ENCODE measurements at regions not wholly inside any gene's neighbourhood (a gene's known extent, or its start where the extent isn't known, plus 50 kb on each side); places are given as distances from the start of the nearest gene placed in this dataset.

DNA sequence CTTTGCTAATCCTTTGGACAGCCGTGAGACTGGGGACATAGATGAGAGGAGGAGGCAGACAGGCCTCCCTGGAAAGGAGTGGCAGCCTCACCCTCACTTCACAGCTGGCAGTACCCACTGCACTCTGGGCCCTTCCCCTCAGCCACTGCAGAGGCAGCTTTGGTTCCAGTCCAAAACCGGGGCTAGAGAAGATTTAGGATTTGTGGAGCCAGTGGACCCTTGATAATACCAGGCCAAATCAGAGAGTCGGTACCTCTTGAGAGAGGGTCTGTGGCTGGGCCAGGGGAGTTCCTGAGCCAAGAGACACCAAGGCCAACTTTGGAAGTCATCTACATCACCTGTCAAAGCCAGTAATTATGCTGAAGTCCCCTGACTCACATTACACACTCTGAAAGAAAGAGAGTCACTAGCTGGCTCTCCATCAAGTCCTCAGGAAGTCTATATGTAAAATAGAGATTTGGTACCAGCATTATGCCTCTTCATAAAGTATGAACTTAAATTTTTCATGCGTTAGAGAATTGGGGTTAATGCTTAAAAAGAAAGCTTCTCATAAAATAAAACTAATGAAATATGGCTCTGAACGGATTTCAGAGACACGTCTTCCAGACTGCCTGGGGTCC, 244.1 kb upstream of the SEMA6D start:
- Histone ChIP-seq H2BK15ac (ENCODE audit: low read depth, low read length) (peak overlapping the region; percentile 26; the same call in 1 of the 3 replicates), H4K20me1 (ENCODE audit: insufficient read depth, low read length) (no peaks in the 10 kb centered on the region), H3K9me1 (ENCODE audit: insufficient read depth, low read length) (peaks cover 10% of the 10 kb centered on the region), H3K4me1 (ENCODE audit: control insufficient read depth, insufficient read depth, low read length) (peaks cover 3% of the 10 kb centered on the region), H4K8ac (ENCODE audit: low read depth in 2 of 2, low read length in 2 of 2) (peak overlapping the region in 1 of 2 experiments; percentile 47; a peak in 1 of 4 replicates), H3K14ac (replicated peaks; ENCODE audit: low read depth, low read length) (no peak overlapping the region), H3K27me3 (ENCODE audit: control insufficient read depth, insufficient read depth, low read length) (no peaks in the 10 kb centered on the region), H2BK20ac (ENCODE audit: low read depth, low read length) (no peak overlapping the region), H2BK5ac (ENCODE audit: low read depth, low read length, poor library complexity, severe bottlenecking) (no peak overlapping the region), H3K79me1 (ENCODE audit: low read depth in 1 of 2, low read length in 2 of 2) (no peaks in the 10 kb centered on the region), H3K56ac (ENCODE audit: extremely low read depth, insufficient read depth, low read length) (no peak overlapping the region), H2AFZ (replicated peaks; ENCODE audit: low read length, poor library complexity) (peak overlapping the region; percentile 4), H4K91ac (ENCODE audit: insufficient read depth, low read depth, low read length) (no peak overlapping the region), H3K9me3 (ENCODE audit: control insufficient read depth, insufficient read depth, low read length) (no peaks in the 10 kb centered on the region), H3K4me2 (ENCODE audit: low read depth, low read length) (no peak overlapping the region), H3K23ac (ENCODE audit: low read depth, low read length) (no peak overlapping the region), H3K27ac (ENCODE audit: insufficient read depth, low read length) (no peak overlapping the region), H3K4me3 (ENCODE audit: insufficient read depth, low read depth, low read length) (no peak overlapping the region), H3K36me3 (ENCODE audit: control insufficient read depth, insufficient read depth, low read length) (no peaks in the 10 kb centered on the region), H2BK120ac (ENCODE audit: low read depth, low read length) (no peak overlapping the region), H3K18ac (ENCODE audit: low read depth, low read length) (no peak overlapping the region; the same call in 1 of the 2 replicates), H4K5ac (ENCODE audit: low read depth, low read length) (no peak overlapping the region), H3K9ac (ENCODE audit: low read depth, low read length) (no peak overlapping the region), H2AK9ac (replicated peaks; ENCODE audit: low read depth, low read length, poor library complexity) (no peak overlapping the region), H2AK5ac (ENCODE audit: low read depth, low read length) (no peak overlapping the region), H3K4ac (ENCODE audit: low read depth, low read length) (no peak overlapping the region)
- WGBS, 2 experiments (ENCODE audit: extremely low coverage in 2 of 2, insufficient read length in 1 of 2): no CpG with 5 or more reads among the region's 6 CpGs
- TF ChIP-seq, protein P1, sequence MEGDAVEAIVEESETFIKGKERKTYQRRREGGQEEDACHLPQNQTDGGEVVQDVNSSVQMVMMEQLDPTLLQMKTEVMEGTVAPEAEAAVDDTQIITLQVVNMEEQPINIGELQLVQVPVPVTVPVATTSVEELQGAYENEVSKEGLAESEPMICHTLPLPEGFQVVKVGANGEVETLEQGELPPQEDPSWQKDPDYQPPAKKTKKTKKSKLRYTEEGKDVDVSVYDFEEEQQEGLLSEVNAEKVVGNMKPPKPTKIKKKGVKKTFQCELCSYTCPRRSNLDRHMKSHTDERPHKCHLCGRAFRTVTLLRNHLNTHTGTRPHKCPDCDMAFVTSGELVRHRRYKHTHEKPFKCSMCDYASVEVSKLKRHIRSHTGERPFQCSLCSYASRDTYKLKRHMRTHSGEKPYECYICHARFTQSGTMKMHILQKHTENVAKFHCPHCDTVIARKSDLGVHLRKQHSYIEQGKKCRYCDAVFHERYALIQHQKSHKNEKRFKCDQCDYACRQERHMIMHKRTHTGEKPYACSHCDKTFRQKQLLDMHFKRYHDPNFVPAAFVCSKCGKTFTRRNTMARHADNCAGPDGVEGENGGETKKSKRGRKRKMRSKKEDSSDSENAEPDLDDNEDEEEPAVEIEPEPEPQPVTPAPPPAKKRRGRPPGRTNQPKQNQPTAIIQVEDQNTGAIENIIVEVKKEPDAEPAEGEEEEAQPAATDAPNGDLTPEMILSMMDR (conservative IDR thresholded peaks at IDR 0.05; ENCODE audit: low read depth, low read length): no peak
- TF ChIP-seq SMC3 (IDR thresholded peaks at IDR 0.05; ENCODE audit: low read depth, low read length): no peak
- no peak for TF ChIP-seq CEBPB (IDR thresholded peaks at IDR 0.05; ENCODE audit: low read depth, low read length)
- no peak for ATAC-seq (ENCODE audit: low read depth)
- BruUV-seq (replicated peaks): no TSS peak
- no peak for DNase-seq
- intact Hi-C loops (cut with micrococcal nuclease) (no loop called here), dilution Hi-C loops (cut with HindIII; ENCODE audit: low sequenced_read_pairs, unreplicated experiment) (no loop called here), in situ Hi-C loops (cut with MboI; ENCODE audit: low sequenced_read_pairs) (no loop called here)
- POLR2A ChIA-PET (ENCODE audit: unreplicated experiment): no interaction called here
- CTCF ChIA-PET: no interaction called here

Measured in IMR-90 (cell line).